Left forelimb (tissue), 1 donor: ENCODE measurements at regions not wholly inside any gene's neighbourhood (a gene's known extent, or its start where the extent isn't known, plus 50 kb on each side); places are given as distances from the start of the nearest gene placed in this dataset.
A peak's percentile ranks its signal among the peaks of the same experiment; 100 is the strongest.
"Not testable (repeated sequence)": the region's sequence is repeated elsewhere in the genome, so short reads cannot be mapped to it uniquely, and the experiment has no call there.

Source experiments
- DNase-seq: peaks from one replicate; pipeline ENCODE4 v3.0.0-alpha.2; 2018; ENCODE audit warnings: low spot score

GRCh38 chr17:30638968-30639367, 161.8 kb downstream of the GOSR1 start:
- DNase-seq: not testable (repeated sequence)

- DNase-seq: not testable (repeated sequence)
Observed at GRCh38 chr17:30631651-30632050, 154.4 kb downstream of the GOSR1 start.

- not testable (repeated sequence) for DNase-seq
Observed at GRCh38 chr17:30625380-30625779, 148.2 kb downstream of the GOSR1 start.

- DNase-seq: not testable (repeated sequence)
Observed at GRCh38 chr17:30624180-30624579, 147.0 kb downstream of the GOSR1 start.

- not testable (repeated sequence) for DNase-seq
Observed at GRCh38 chr17:30609682-30610081, 132.5 kb downstream of the GOSR1 start.

- DNase-seq: no peak
Observed at GRCh38 chr17:30605523-30605922, 128.3 kb downstream of the GOSR1 start.

GRCh38 chr17:30605027-30605426, 127.8 kb downstream of the GOSR1 start:
- no peak for DNase-seq

GRCh38 chr17:30602396-30602795, 125.2 kb downstream of the GOSR1 start:
- DNase-seq: not testable (repeated sequence)

GRCh38 chr17:30601984-30602383, 124.8 kb downstream of the GOSR1 start:
- not testable (repeated sequence) for DNase-seq

- DNase-seq: no peak
Observed at GRCh38 chr17:30600830-30601494, 123.8 kb downstream of the GOSR1 start.

GRCh38 chr17:30600060-30600829, 123.0 kb downstream of the GOSR1 start:
- peak; percentile 89 for DNase-seq

GRCh38 chr17:30599428-30600059, 122.3 kb downstream of the GOSR1 start:
- no peak for DNase-seq

- DNase-seq: no peak
Observed at GRCh38 chr17:30597776-30598288, 120.6 kb downstream of the GOSR1 start.

- DNase-seq: not testable (repeated sequence)
Observed at GRCh38 chr17:30596948-30597775, 120.0 kb downstream of the GOSR1 start.

- not testable (repeated sequence) for DNase-seq
Observed at GRCh38 chr17:30594953-30595371, 117.8 kb downstream of the GOSR1 start.

- no peak for DNase-seq
Observed at GRCh38 chr17:30594223-30594952, 117.2 kb downstream of the GOSR1 start.

GRCh38 chr17:30590081-30590733, 113.0 kb downstream of the GOSR1 start:
- DNase-seq: no peak

GRCh38 chr17:30589431-30589830, 112.2 kb downstream of the GOSR1 start:
- DNase-seq: no peak

- DNase-seq: no peak
Observed at GRCh38 chr17:30588798-30589247, 111.6 kb downstream of the GOSR1 start.

- no peak for DNase-seq
Observed at GRCh38 chr17:30586818-30587595, 109.8 kb downstream of the GOSR1 start.
